HG02610 (cell line): ENCODE measurements at regions not wholly inside any gene's neighbourhood (a gene's known extent, or its start where the extent isn't known, plus 50 kb on each side); places are given as distances from the start of the nearest gene placed in this dataset.
A peak's percentile ranks its signal among the peaks of the same experiment; 100 is the strongest.
"Not testable (repeated sequence)": the region's sequence is repeated elsewhere in the genome, so short reads cannot be mapped to it uniquely, and the experiment has no call there.

Source experiments
- ATAC-seq: cut with Tn5 transposase; IDR thresholded peaks from one replicate; pipeline ENCODE4 v1.9.1; 2021; ENCODE audit warnings: mild to moderate bottlenecking, moderate library complexity; ENCODE audit not compliant: unreplicated experiment

DNA sequence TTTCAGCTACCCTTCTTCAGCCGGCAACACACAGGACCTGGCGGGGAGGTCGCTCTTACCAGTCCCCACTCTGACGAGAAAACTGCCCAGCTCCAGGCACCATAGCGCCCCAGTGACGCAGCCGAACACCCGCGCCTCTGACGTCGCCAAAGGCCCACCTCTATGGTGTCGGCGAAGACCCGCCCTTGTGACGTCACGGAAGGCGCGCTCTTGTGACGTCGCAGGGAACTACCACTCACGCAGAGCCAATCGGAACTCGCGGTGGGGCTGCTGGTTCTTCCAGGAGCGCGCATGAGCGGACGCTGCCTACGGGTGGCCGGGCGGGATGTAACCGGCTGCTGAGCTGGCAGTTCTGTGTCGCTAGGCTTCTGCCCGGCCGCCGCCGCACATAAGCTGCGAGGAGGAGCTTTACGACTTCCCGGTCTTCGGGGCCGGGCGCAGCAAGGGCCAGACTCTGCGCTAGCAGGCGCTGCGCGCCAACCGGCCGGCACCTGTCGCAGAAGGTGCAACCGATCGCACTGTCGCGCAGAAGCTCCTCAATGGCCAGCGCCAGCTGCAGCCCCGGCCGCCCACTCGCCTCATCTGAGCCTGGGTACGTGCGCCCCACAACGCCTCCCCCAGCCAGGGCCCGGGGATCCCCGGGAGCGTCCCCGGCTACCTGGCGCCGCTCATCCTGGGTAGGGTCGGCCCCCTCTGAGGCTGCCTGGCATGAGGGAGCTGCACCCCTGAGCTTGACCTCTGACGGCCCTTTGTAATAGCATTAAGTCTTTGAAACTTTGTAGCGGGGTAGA lies 121.3 kb upstream of the FBXO28 start:
- peak; percentile 99 for ATAC-seq

DNA sequence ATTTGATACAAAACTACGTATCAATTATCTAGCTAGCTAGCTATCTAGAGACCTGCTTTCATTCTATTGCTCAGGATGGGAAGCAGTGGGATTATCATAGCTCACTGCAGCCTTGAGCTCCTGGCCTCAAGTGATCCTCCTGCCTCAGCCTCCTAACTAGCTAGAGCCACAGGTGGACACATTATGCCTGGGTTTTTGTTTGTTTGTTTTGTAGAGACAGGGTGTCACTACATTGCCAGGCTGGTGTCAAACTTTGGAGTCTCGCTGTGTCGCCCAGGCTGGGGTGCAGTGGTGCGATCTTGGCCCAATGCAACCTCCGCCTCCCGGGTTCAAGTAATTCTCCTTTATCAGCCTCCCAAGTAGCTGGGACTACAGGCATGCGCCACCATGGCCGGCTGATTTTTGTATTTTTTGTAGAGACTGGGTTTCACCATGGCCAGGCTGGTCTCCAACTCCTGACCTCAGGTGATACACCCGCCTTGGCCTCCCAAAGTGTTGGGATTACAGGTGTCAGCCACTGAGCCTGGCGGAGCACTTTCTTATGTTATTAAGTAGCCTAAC lies 122.5 kb upstream of the FBXO28 start:
- ATAC-seq = not testable (repeated sequence)

DNA sequence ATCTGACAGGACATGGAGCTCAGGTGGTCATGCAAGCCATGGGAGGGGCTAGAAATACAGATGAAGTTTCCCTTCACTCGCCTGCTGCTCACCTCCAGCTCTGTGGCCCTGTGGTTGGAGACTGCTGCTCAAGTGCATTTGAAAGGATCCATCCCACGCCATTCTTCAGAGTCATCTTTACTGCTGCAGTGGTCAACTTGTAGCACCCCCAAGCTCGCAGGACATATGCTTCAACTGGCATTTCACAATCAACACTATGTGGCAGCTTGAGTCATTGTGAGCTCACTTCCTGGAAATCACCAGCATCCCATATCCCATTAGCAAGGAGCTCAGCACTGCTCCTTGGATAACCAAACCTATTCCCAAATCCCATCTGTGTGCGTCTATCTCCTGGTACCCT lies 116.2 kb upstream of the TP53BP2 start:
- not testable (repeated sequence) for ATAC-seq

GRCh38 chr1:223952801-223953200 lies 107.1 kb upstream of the TP53BP2 start:
- not testable (repeated sequence) for ATAC-seq

DNA sequence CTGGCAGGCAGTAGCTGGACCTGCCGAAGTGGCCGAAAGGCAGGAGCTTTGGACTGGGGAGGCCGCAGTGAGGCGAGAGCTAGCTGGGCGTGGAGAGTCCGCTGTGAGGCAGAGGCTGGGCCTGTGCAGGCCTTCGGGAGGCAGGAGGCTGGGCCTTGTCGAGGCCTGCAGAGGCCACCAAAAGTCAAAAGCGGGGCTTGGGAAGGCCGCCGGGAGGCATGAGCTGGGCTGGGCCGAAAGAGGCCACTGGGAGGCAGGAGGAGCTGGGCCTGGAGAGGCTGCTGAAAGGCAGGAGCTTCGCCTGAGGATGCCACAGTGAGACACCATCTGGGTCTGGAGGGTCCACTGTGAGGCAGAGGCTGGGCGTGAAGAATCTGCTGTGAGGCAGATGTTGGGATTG lies 105.8 kb upstream of the TP53BP2 start:
- ATAC-seq = not testable (repeated sequence)

DNA sequence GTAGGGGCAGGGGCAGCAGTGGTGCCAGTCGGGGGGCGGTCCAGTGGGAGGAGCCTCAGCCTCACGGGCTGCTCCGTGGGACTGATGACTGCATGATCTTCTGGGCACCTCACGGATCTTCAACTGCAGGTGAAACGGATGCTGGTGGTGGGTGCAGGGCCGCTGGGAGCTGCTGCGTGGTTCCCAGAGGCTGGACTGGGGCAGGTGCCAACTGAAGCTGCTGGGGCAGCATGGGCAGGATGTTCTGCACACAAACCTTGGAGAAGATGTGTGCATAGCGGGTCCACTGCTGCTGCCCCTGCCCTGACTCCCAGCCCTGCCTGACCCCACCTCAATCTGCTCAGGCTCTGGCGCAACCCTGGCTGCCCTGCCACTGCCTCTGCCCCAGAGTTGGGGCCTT lies 104.2 kb upstream of the TP53BP2 start:
- not testable (repeated sequence) for ATAC-seq

- ATAC-seq = not testable (repeated sequence)
Measured at GRCh38 chr1:223948041-223948440, 102.3 kb upstream of the TP53BP2 start.

DNA sequence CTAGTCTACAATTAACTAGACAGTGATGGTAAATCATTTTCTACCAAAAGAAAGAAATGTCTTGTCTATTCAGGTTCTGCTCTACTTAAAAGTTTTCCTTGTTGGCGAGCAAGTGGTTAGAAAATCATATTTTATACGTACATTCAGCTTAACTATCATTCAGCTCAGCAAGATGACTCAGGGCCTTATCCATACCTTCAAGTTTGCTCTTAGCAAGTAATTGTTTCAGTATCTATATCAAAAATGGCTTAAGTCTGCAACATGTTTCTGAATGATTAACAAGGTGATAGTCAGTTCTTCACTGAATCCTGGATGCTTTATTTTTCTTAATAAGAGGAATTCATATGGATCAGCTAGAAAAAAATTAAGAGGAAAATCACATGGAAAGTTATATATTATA lies 90.8 kb upstream of the TP53BP2 start:
- not testable (repeated sequence) for ATAC-seq

GRCh38 chr1:223931476-223931875 lies 85.7 kb upstream of the TP53BP2 start:
- ATAC-seq = not testable (repeated sequence)

DNA sequence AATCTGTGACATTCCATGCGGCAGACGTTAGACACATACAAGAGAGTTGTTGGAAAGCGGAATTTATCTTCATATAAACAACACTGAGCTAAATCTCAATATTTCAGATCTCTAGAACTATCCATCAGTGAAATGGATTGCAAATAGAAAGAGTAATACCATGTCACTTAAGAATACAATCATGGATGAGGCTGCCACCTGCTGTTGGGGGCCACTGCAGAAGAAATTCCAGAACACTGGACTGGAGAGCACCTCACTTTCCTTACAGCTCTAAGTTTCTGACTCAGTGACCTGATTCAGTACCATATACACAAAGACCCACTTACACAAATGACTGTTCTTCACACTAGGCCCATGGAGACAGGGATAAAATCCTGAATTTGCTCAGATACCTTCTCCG lies 75.1 kb upstream of the TP53BP2 start:
- not testable (repeated sequence) for ATAC-seq

DNA sequence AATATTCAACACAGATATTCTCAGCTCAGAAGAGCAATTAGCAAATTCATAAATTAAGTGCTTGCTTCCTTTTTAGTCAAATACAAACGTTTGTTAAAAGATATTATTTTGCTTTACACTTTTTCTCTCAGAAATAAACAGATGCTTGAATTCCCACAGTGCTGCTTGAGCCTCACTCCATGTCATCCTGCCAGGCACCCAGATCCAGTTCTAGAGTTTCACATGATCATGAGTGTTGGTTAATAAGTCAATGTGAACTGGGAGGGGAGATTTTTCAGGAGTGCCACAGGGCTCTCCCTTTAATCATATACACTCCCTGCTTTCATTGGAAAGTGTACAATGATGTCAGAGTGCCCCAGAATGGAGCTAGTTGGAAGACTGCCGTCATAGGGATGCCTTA lies 69.7 kb upstream of the TP53BP2 start:
- ATAC-seq = not testable (repeated sequence)

DNA sequence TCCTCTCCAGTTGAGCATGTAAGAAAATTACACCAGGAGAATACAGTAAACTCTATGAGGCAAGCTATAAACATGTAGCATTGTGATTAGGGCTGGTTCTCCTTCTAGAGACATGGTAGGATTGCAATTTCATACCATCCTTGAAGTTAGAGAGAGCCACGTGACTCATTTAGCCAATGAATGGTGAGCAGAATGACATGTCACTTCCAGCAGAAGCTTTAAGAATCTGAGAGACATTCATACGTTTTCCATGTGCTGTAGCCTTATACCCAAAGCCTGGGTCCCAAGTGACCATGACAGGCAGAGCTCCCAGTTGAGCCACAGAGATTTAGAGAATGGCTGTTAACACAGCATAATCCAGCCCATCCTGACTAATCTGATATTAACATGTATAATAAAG lies 68.0 kb upstream of the TP53BP2 start:
- not testable (repeated sequence) for ATAC-seq

DNA sequence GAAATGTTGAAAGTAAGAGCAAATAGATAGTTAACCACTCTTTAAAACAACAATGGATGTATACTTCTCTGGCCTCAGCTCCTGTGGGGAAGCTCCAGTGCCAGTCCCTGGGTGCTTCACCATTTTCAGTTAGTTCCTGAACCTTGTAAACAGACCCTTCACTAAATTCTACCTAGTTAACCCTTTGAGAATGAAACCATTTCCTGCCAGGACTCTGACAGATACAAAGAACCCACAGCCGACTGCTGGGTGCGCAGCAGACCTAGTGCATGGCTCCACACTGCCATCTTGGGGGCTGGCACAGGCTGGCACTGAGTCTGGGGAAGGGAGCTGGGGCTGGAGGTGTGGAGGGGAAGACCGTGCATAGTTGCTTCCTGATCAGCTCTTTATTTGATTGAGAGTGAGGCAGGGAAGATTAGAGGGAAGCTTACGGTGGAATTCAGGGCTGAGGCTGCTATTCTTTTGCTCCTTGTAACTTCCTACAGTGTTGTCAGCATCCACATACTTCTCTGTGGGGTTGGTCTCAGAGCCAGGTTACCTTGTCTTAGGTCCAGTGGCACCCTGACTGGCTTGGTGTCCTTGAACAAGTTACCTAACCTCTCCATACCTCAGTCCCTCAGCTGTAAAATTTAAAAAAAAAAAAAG lies 62.3 kb upstream of the TP53BP2 start:
- not testable (repeated sequence) for ATAC-seq

DNA sequence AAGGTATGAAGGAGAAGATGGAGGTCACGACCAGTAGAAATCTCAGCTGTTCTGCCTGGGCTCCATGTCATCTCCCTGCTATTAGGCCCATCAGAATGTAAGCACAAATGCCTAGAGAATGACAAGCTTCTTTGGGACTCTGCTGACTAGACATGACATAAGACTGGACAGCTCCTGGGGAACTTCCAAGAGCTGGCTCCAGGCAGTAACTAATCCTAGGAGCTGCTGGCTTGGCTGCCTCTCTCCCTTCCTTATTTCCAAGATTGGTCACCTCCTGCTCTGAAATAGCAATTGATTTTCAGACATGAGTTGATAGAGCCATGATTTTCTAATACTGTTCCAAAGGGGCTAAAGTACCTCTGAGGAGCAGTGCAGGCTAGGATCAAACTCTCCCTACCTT lies 57.5 kb upstream of the TP53BP2 start:
- ATAC-seq = not testable (repeated sequence)

GRCh38 chr1:223899775-223900174 lies 54.0 kb upstream of the TP53BP2 start:
- not testable (repeated sequence) for ATAC-seq

DNA sequence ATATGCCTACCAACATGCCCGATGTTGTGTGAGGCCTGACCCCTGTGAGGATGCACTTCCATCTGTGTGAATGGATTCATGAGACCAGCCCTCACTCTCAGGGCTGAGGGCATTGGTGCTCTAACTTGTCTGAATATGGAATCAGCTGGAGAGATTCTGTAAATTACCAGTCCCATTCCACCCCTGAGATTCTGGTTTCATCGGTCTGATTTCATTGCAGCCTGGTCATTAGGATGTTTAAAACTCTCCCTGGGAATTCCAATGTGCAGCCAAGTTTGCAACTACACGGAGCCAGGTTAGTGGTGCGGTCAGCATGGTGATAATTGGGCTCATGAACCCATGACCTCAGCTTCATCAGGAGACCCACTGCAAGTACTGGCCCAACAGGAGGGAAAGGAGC lies 51.4 kb upstream of the TP53BP2 start:
- not testable (repeated sequence) for ATAC-seq

DNA sequence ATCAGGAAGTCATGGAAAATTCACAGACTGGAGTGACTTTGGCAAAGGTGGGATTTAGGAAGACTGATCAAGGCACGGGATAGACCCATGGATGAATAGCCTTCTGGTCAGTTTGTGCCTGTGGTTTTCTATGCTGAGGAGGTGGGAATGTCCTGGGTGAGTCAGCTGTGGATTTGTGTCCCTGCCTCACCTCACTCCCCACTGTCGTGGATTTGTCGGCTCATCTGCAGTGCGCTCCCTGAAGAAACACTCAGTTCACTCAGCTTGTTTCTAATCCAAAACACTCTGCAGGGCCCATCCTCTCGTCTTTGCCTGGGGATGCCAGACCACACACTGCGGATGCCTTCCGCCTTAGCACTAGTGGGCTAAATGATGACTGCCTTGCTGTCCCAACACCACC lies 50.2 kb upstream of the TP53BP2 start:
- ATAC-seq = not testable (repeated sequence)
